Tibial nerve (tissue), 4 donors: ENCODE measurements at regions not wholly inside any gene's neighbourhood (a gene's known extent, or its start where the extent isn't known, plus 50 kb on each side); places are given as distances from the start of the nearest gene placed in this dataset.

Experiments used
- DNase-seq, 2 donors: peaks; one replicate each; pipeline ENCODE4 v3.0.0-alpha.2; 2019; ENCODE audit warnings: low spot score in 2 of 2
- H3K27ac ChIP-seq, 4 donors: fragments of 200-600 bp; sonication (generic) in 3 of 4; one replicate each; pipeline ENCODE4 v1.5.1; 2017 to 2019; ENCODE audit warnings: mild to moderate bottlenecking in 1 of 4
- H3K27me3 ChIP-seq, 2 donors: fragments of 200-600 bp; sonication (generic) in 1 of 2; one replicate each; pipeline versions ENCODE4 v1.5.1 to v1.6.0; 2017 to 2019
- H3K36me3 ChIP-seq, 3 donors: fragments of 200-600 bp; sonication (generic); one replicate each; pipeline ENCODE4 v1.5.1; 2018 to 2019
- H3K4me1 ChIP-seq, 4 donors: fragments of 200-600 bp; sonication (generic) in 3 of 4; one replicate each; pipeline ENCODE4 v1.5.1; 2017 to 2019
- H3K4me3 ChIP-seq, 4 donors: fragments of 200-600 bp; sonication (generic) in 3 of 4; one replicate each; pipeline ENCODE4 v1.5.1; 2017 to 2019; ENCODE audit warnings: mild to moderate bottlenecking in 1 of 4, moderate library complexity in 1 of 4
- H3K9me3 ChIP-seq, 4 donors: fragments of 200-600 bp; sonication (generic) in 3 of 4; one replicate each; pipeline ENCODE4 v1.5.1; 2017 to 2019
- CTCF ChIP-seq, 5 experiments: fragments of 200-600 bp in 3 of 5; fragments of 450-650 bp in 2 of 5; sonication (generic) in 3 of 5; IDR thresholded peaks; one replicate each; pipeline ENCODE4 v1.5.1; 2016 to 2019; ENCODE audit warnings: antibody characterized with exemption in 5 of 5, mild to moderate bottlenecking in 3 of 5, moderate library complexity in 2 of 5
- EP300 ChIP-seq, 2 donors: sonication (generic); formaldehyde crosslinking; IDR thresholded peaks; one replicate each; pipeline ENCODE4 v1.6.1; 2017; ENCODE audit warnings: antibody characterized with exemption in 2 of 2, mild to moderate bottlenecking in 1 of 2
- POLR2A ChIP-seq, 2 donors: fragments of 450-650 bp; IDR thresholded peaks; one replicate each; pipeline ENCODE4 v1.6.1; 2017; ENCODE audit warnings: antibody characterized with exemption in 2 of 2, mild to moderate bottlenecking in 2 of 2, moderate library complexity in 2 of 2
- WGBS, 2 donors: methylation state at CpG; one replicate each; pipeline ENCODE4 v1.1.5; 2018; 5-methylcytosine and 5-hydroxymethylcytosine counted together

GRCh38 chr20:20877079-20877478 lies 164.6 kb upstream of the RALGAPA2 start:
- H3K4me1 ChIP-seq = no peaks in the 10 kb centered on the region
- H3K36me3 ChIP-seq = no peaks in the 10 kb centered on the region
- TF ChIP-seq POLR2A (IDR thresholded peaks at IDR 0.05) (no peak), EP300 (IDR thresholded peaks at IDR 0.05) (no peak), CTCF (IDR thresholded peaks at IDR 0.05) (no peak)
- DNase-seq = no peak
- no peak overlapping the region for H3K27ac ChIP-seq
- WGBS, 2 donors = 76 to 80% methylated on average over 2 of the region's 2 CpGs
- no peaks in the 10 kb centered on the region for H3K9me3 ChIP-seq
- H3K27me3 ChIP-seq = no peaks in the 10 kb centered on the region
- H3K4me3 ChIP-seq = no peak overlapping the region

GRCh38 chr20:20875716-20876115 lies 163.3 kb upstream of the RALGAPA2 start:
- Histone ChIP-seq H3K36me3 (no peaks in the 10 kb centered on the region), H3K4me1 (no peaks in the 10 kb centered on the region), H3K4me3 (no peak overlapping the region), H3K27me3 (no peaks in the 10 kb centered on the region), H3K27ac (no peak overlapping the region), H3K9me3 (no peaks in the 10 kb centered on the region)
- 55 to 61% methylated on average over 7 of the region's 7 CpGs for WGBS, 2 donors
- no peak for TF ChIP-seq CTCF (IDR thresholded peaks at IDR 0.05)
- TF ChIP-seq EP300 (IDR thresholded peaks at IDR 0.05) = no peak
- no peak for TF ChIP-seq POLR2A (IDR thresholded peaks at IDR 0.05)
- DNase-seq = no peak

- no peak overlapping the region for H3K27ac ChIP-seq
- H3K36me3 ChIP-seq = no peaks in the 10 kb centered on the region
- no peak for DNase-seq
- no peak overlapping the region for H3K4me3 ChIP-seq
- TF ChIP-seq POLR2A (IDR thresholded peaks at IDR 0.05) (no peak), CTCF (IDR thresholded peaks at IDR 0.05) (no peak), EP300 (IDR thresholded peaks at IDR 0.05) (no peak)
- H3K4me1 ChIP-seq = no peaks in the 10 kb centered on the region
- WGBS, 2 donors = 48 to 58% methylated on average over 9 of the region's 9 CpGs
- H3K27me3 ChIP-seq = no peaks in the 10 kb centered on the region
- no peaks in the 10 kb centered on the region for H3K9me3 ChIP-seq
Observed at GRCh38 chr20:20872428-20872827, 160.0 kb upstream of the RALGAPA2 start.

GRCh38 chr20:20869161-20869775 lies 156.8 kb upstream of the RALGAPA2 start:
- Histone ChIP-seq H3K36me3 (no peaks in the 10 kb centered on the region), H3K4me1 (no peaks in the 10 kb centered on the region), H3K4me3 (no peak overlapping the region), H3K9me3 (no peaks in the 10 kb centered on the region), H3K27ac (no peak overlapping the region), H3K27me3 (no peaks in the 10 kb centered on the region)
- 78 to 87% methylated on average over 5 of the region's 5 CpGs for WGBS, 2 donors
- no peak for DNase-seq
- TF ChIP-seq POLR2A (IDR thresholded peaks at IDR 0.05) = no peak
- no peak for TF ChIP-seq CTCF (IDR thresholded peaks at IDR 0.05)
- no peak for TF ChIP-seq EP300 (IDR thresholded peaks at IDR 0.05)

GRCh38 chr20:20864351-20865096 lies 152.1 kb upstream of the RALGAPA2 start:
- H3K36me3 ChIP-seq = no peaks in the 10 kb centered on the region
- TF ChIP-seq POLR2A (IDR thresholded peaks at IDR 0.05) = no peak
- no peak for TF ChIP-seq CTCF (IDR thresholded peaks at IDR 0.05)
- TF ChIP-seq EP300 (IDR thresholded peaks at IDR 0.05) = no peak
- WGBS, 2 donors = 67 to 73% methylated on average over 3 of the region's 3 CpGs

More at GRCh38 chr20:20864351-20865096, 152.1 kb upstream of the RALGAPA2 start:
- no peak overlapping the region for H3K4me3 ChIP-seq
- peaks cover 0 to 8% (median 0%) of the 10 kb centered on the region in 4 donors for H3K4me1 ChIP-seq
- H3K27ac ChIP-seq = no peak overlapping the region
- no peak for DNase-seq
- no peaks in the 10 kb centered on the region for H3K27me3 ChIP-seq
- H3K9me3 ChIP-seq = no peaks in the 10 kb centered on the region
